ENCODE measurements at regions not wholly inside any gene's neighbourhood (a gene's known extent, or its start where the extent isn't known, plus 50 kb on each side); places are given as distances from the start of the nearest gene placed in this dataset.

- TF ChIP-seq CTCF (IDR thresholded peaks at IDR 0.05; ENCODE audit: insufficient read depth, missing control alignments) = no peak
- DNase-seq (ENCODE audit: insufficient read length, low spot score) (no peak), FAIRE-seq (no peak)
Measured at GRCh38 chrX:36436361-36436760, 516.8 kb downstream of the CFAP47 start.

- no peak for FAIRE-seq
- TF ChIP-seq CTCF (IDR thresholded peaks at IDR 0.05; ENCODE audit: insufficient read depth, missing control alignments) = no peak
- DNase-seq (ENCODE audit: insufficient read length, low spot score) = no peak
Measured at GRCh38 chrX:36443007-36443406, 523.5 kb downstream of the CFAP47 start.

- no peak for TF ChIP-seq CTCF (IDR thresholded peaks at IDR 0.05; ENCODE audit: insufficient read depth, missing control alignments)
- FAIRE-seq (no peak), DNase-seq (ENCODE audit: insufficient read length, low spot score) (no peak)
Measured at GRCh38 chrX:36445566-36445965, 526.0 kb downstream of the CFAP47 start.

GRCh38 chrX:36462142-36462541 is 542.6 kb downstream of the CFAP47 start:
- FAIRE-seq = no peak
- DNase-seq (ENCODE audit: insufficient read length, low spot score) = no peak
- no peak for TF ChIP-seq CTCF (IDR thresholded peaks at IDR 0.05; ENCODE audit: insufficient read depth, missing control alignments)

GRCh38 chrX:36480441-36480990 is 527.6 kb upstream of the FAM47C start:
- DNase-seq (ENCODE audit: insufficient read length, low spot score) (no peak), FAIRE-seq (no peak)
- no peak for TF ChIP-seq CTCF (IDR thresholded peaks at IDR 0.05; ENCODE audit: insufficient read depth, missing control alignments)

- FAIRE-seq (no peak), DNase-seq (ENCODE audit: insufficient read length, low spot score) (no peak)
- no peak for TF ChIP-seq CTCF (IDR thresholded peaks at IDR 0.05; ENCODE audit: insufficient read depth, missing control alignments)
Measured at GRCh38 chrX:36501169-36501702, 506.9 kb upstream of the FAM47C start.

- DNase-seq (ENCODE audit: insufficient read length, low spot score) (no peak), FAIRE-seq (no peak)
- no peak for TF ChIP-seq CTCF (IDR thresholded peaks at IDR 0.05; ENCODE audit: insufficient read depth, missing control alignments)
Measured at GRCh38 chrX:36504625-36505024, 503.5 kb upstream of the FAM47C start.

All from D721Med (cell line).